Transverse colon (tissue), 4 donors: ENCODE measurements at regions not wholly inside any gene's neighbourhood (a gene's known extent, or its start where the extent isn't known, plus 50 kb on each side); places are given as distances from the start of the nearest gene placed in this dataset.

Source experiments
- DNase-seq: peaks from one replicate; pipeline ENCODE4 v3.0.0-alpha.2; 2019
- H3K27ac ChIP-seq, 4 donors: fragments of 200-600 bp; sonication (generic); 2 replicates each; pipeline ENCODE4 v1.5.1; 2016 to 2018; ENCODE audit warnings: inconsistent platforms in 4 of 4
- H3K27me3 ChIP-seq: fragments of 200-600 bp; sonication (generic); 2 replicates; pipeline ENCODE4 v1.5.1; 2017; ENCODE audit warnings: inconsistent platforms
- H3K36me3 ChIP-seq, 4 donors: fragments of 200-600 bp; sonication (generic); 2 replicates each; pipeline ENCODE4 v1.5.1; 2017 to 2019; ENCODE audit warnings: inconsistent platforms in 4 of 4
- H3K4me1 ChIP-seq, 4 donors: fragments of 200-600 bp; sonication (generic); 2 replicates each; pipeline ENCODE4 v1.5.1; 2017 to 2020; ENCODE audit warnings: inconsistent platforms in 4 of 4
- H3K4me3 ChIP-seq, 4 donors: fragments of 200-600 bp; sonication (generic); 1 replicate in 1 of 4; 2 replicates in 3 of 4; pipeline versions ENCODE4 v1.5.1 to v1.6.1; 2017 to 2019; ENCODE audit warnings: inconsistent platforms in 4 of 4
- H3K9me3 ChIP-seq, 2 donors: fragments of 200-600 bp; sonication (generic); 2 replicates each; pipeline ENCODE4 v1.5.1; 2017 to 2019; ENCODE audit warnings: inconsistent platforms in 2 of 2
- EP300 ChIP-seq: sonication (generic); formaldehyde crosslinking; IDR thresholded peaks from one replicate; pipeline ENCODE4 v1.6.1; 2017; ENCODE audit warnings: antibody characterized with exemption, low read depth
- POLR2A ChIP-seq: fragments of 450-650 bp; IDR thresholded peaks from one replicate; pipeline ENCODE4 v1.6.1; 2016; ENCODE audit warnings: antibody characterized with exemption, mild to moderate bottlenecking, moderate library complexity
- POLR2AphosphoS5 ChIP-seq, 3 donors: sonication (generic); formaldehyde crosslinking; IDR thresholded peaks; one replicate each; pipeline ENCODE4 v1.6.1; 2016; ENCODE audit warnings: antibody characterized with exemption in 3 of 3
- WGBS, 2 donors: methylation state at CpG; one replicate each; pipeline ENCODE4 v1.1.5; 2018; ENCODE audit warnings: low coverage in 1 of 2; 5-methylcytosine and 5-hydroxymethylcytosine counted together
- in situ Hi-C, 4 donors: fragments of 200-750 bp; cut with MboI; loops; one replicate each; pipeline versions ENCODE4 v1.15.0 to v1.15.1; 2017; ENCODE audit warnings: low sequenced_read_pairs in 3 of 4, low pct_ligation_motif_present in 1 of 4, low pct_unique_long_range_greater_than_20kb in 1 of 4
- intact Hi-C: fragments of 100-400 bp; cut with DNase I; formaldehyde crosslinking; loops from one replicate; pipeline ENCODE4 v1.15.1; 2023; ENCODE audit warnings: low total_unique reads
- TF ChIP-seq, protein P1 (sequence below), 5 experiments: fragments of 200-600 bp in 3 of 5; fragments of 450-650 bp in 2 of 5; sonication (generic) in 3 of 5; IDR thresholded peaks; 1 replicate in 2 of 5; 2 replicates in 3 of 5; pipeline ENCODE4 v1.5.1; 2016 to 2017; ENCODE audit warnings: antibody characterized with exemption in 5 of 5, inconsistent platforms in 3 of 5, mild to moderate bottlenecking in 2 of 5, moderate library complexity in 1 of 5

DNA sequence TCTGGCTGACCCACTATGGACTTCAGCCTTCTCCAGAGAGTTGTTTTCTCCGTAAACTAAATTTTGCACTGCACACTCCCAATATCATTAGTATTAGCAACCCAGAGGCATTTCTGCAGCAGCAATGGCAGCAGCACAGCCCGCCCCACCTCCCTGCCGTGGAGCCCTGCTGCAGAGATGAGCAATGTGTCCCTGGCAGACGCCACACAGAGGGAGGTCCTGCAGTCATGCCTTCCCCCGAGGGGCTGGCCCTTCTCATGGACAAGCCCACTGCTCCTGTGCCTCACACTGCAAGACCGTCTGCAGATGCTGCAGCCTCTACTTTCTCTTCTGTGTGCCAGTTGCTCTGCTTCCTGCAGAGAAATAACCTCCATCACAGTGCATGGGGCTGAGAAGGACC lies 393.4 kb upstream of the MKI67 start:
- DNase-seq: no peak
- TF ChIP-seq, protein P1, sequence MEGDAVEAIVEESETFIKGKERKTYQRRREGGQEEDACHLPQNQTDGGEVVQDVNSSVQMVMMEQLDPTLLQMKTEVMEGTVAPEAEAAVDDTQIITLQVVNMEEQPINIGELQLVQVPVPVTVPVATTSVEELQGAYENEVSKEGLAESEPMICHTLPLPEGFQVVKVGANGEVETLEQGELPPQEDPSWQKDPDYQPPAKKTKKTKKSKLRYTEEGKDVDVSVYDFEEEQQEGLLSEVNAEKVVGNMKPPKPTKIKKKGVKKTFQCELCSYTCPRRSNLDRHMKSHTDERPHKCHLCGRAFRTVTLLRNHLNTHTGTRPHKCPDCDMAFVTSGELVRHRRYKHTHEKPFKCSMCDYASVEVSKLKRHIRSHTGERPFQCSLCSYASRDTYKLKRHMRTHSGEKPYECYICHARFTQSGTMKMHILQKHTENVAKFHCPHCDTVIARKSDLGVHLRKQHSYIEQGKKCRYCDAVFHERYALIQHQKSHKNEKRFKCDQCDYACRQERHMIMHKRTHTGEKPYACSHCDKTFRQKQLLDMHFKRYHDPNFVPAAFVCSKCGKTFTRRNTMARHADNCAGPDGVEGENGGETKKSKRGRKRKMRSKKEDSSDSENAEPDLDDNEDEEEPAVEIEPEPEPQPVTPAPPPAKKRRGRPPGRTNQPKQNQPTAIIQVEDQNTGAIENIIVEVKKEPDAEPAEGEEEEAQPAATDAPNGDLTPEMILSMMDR (IDR thresholded peaks at IDR 0.05): no peak
- TF ChIP-seq EP300 (no peak), POLR2AphosphoS5 (IDR thresholded peaks at IDR 0.05) (no peak), POLR2A (no peak)
- intact Hi-C loops: no loop called here

GRCh38 chr10:128520211-128520815 lies 394.1 kb upstream of the MKI67 start:
- Histone ChIP-seq H3K4me1 (no peaks in the 10 kb centered on the region), H3K27ac (no peak overlapping the region), H3K36me3 (no peaks in the 10 kb centered on the region), H3K4me3 (no peak overlapping the region), H3K27me3 (no peaks in the 10 kb centered on the region), H3K9me3 (no peaks in the 10 kb centered on the region)
- in situ Hi-C loops: no loop called here
- DNase-seq: no peak
- intact Hi-C loops: no loop called here
- WGBS, 2 donors: 71 to 84% methylated on average over 5 to 10 of the region's 11 CpGs
- TF ChIP-seq, protein P1 (IDR thresholded peaks at IDR 0.05): no peak
- no peak for TF ChIP-seq POLR2AphosphoS5 (IDR thresholded peaks at IDR 0.05)

More for the DNA sequence above, 393.4 kb upstream of the MKI67 start:
- H3K36me3 ChIP-seq: no peaks in the 10 kb centered on the region
- H3K9me3 ChIP-seq: no peaks in the 10 kb centered on the region
- 66% methylated on average over 6 of the region's 6 CpGs; no CpG with 5 or more reads in 1 of the 2 donors for WGBS, 2 donors
- no peak overlapping the region for H3K27ac ChIP-seq
- H3K4me3 ChIP-seq: no peak overlapping the region
- no peaks in the 10 kb centered on the region for H3K27me3 ChIP-seq
- in situ Hi-C loops: no loop called here
- no peaks in the 10 kb centered on the region for H3K4me1 ChIP-seq

GRCh38 chr10:128522551-128523308 lies 396.5 kb upstream of the MKI67 start:
- DNase-seq: no peak
- Histone ChIP-seq H3K27me3 (peaks cover 5% of the 10 kb centered on the region), H3K36me3 (no peaks in the 10 kb centered on the region), H3K9me3 (no peaks in the 10 kb centered on the region), H3K4me3 (no peak overlapping the region), H3K4me1 (no peaks in the 10 kb centered on the region), H3K27ac (no peak overlapping the region)
- intact Hi-C loops (no loop called here), in situ Hi-C loops (no loop called here)
- WGBS, 2 donors: 67% methylated on average over 9 of the region's 9 CpGs; no CpG with 5 or more reads in 1 of the 2 donors
- TF ChIP-seq POLR2AphosphoS5 (IDR thresholded peaks at IDR 0.05): no peak
- no peak for TF ChIP-seq POLR2A
- TF ChIP-seq, protein P1 (IDR thresholded peaks at IDR 0.05): no peak
- no peak for TF ChIP-seq EP300

GRCh38 chr10:128525444-128525843 lies 399.2 kb upstream of the MKI67 start:
- H3K27me3 ChIP-seq: peaks cover 5% of the 10 kb centered on the region
- no peaks in the 10 kb centered on the region for H3K36me3 ChIP-seq
- no peak overlapping the region for H3K27ac ChIP-seq
- no peaks in the 10 kb centered on the region for H3K4me1 ChIP-seq
- intact Hi-C loops (no loop called here), in situ Hi-C loops (no loop called here)
- H3K4me3 ChIP-seq: no peak overlapping the region
- H3K9me3 ChIP-seq: no peaks in the 10 kb centered on the region
- 57 to 76% methylated on average over 4 of the region's 4 CpGs for WGBS, 2 donors
- DNase-seq: no peak
- TF ChIP-seq POLR2AphosphoS5 (IDR thresholded peaks at IDR 0.05) (no peak), POLR2A (no peak), EP300 (no peak)
- TF ChIP-seq, protein P1 (IDR thresholded peaks at IDR 0.05): no peak
